ENCODE measurements at regions not wholly inside any gene's neighbourhood (a gene's known extent, or its start where the extent isn't known, plus 50 kb on each side); places are given as distances from the start of the nearest gene placed in this dataset.

DNA sequence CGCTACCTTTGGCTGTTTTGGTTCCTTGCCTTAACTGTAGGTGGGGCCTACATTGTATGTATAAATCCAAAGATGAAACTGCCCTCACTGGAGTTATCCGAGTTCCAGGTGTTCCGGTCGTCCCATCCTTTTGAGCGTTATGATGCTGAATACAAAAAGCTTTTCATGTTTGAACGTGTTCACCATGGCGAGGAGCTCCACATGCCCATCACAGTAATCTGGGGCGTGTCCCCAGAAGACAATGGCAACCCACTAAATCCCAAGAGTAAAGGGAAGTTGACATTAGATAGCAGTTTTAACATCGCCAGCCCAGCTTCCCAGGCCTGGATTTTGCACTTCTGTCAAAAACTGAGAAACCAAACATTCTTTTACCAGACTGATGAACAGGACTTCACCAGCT lies 139.5 kb downstream of the TLR5 start:
- TF ChIP-seq, protein P1, sequence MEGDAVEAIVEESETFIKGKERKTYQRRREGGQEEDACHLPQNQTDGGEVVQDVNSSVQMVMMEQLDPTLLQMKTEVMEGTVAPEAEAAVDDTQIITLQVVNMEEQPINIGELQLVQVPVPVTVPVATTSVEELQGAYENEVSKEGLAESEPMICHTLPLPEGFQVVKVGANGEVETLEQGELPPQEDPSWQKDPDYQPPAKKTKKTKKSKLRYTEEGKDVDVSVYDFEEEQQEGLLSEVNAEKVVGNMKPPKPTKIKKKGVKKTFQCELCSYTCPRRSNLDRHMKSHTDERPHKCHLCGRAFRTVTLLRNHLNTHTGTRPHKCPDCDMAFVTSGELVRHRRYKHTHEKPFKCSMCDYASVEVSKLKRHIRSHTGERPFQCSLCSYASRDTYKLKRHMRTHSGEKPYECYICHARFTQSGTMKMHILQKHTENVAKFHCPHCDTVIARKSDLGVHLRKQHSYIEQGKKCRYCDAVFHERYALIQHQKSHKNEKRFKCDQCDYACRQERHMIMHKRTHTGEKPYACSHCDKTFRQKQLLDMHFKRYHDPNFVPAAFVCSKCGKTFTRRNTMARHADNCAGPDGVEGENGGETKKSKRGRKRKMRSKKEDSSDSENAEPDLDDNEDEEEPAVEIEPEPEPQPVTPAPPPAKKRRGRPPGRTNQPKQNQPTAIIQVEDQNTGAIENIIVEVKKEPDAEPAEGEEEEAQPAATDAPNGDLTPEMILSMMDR (IDR thresholded peaks at IDR 0.05) = no peak
- no peak for TF ChIP-seq EZH2phosphoT487 (IDR thresholded peaks at IDR 0.05)
- TF ChIP-seq EZH2 (IDR thresholded peaks at IDR 0.05) = no peak

Measured in neural progenitor cell (in vitro differentiated cells).